Fibroblast of skin of right biceps (primary cell): ENCODE measurements at regions not wholly inside any gene's neighbourhood (a gene's known extent, or its start where the extent isn't known, plus 50 kb on each side); places are given as distances from the start of the nearest gene placed in this dataset.

Experiments used
- DNase-seq: peaks from one replicate; pipeline ENCODE4 v3.0.0-alpha.2; 2013

- DNase-seq = no peak
These were observed 112.8 kb upstream of the DKK2 start for GRCh38 chr4:107148904-107149303.

GRCh38 chr4:107147873-107148272 is 111.8 kb upstream of the DKK2 start:
- DNase-seq = no peak

- DNase-seq = no peak
These were observed 102.3 kb upstream of the DKK2 start for GRCh38 chr4:107138433-107138832.

GRCh38 chr4:107133965-107134653 is 98.0 kb upstream of the DKK2 start:
- DNase-seq = no peak

- peak; percentile 66 for DNase-seq
These were observed 95.2 kb upstream of the DKK2 start for GRCh38 chr4:107131295-107131694.

GRCh38 chr4:107130157-107130556 is 94.0 kb upstream of the DKK2 start:
- peak; percentile 51 for DNase-seq

- DNase-seq = no peak
These were observed 93.5 kb upstream of the DKK2 start for GRCh38 chr4:107129611-107130010.

GRCh38 chr4:107129076-107129475 is 93.0 kb upstream of the DKK2 start:
- DNase-seq = peak; percentile 40

- no peak for DNase-seq
These were observed 92.0 kb upstream of the DKK2 start for GRCh38 chr4:107128116-107128515.

GRCh38 chr4:107125496-107125895 is 89.4 kb upstream of the DKK2 start:
- peak; percentile 19 for DNase-seq

GRCh38 chr4:107122736-107123135 is 86.6 kb upstream of the DKK2 start:
- no peak for DNase-seq

GRCh38 chr4:107120661-107121060 is 84.5 kb upstream of the DKK2 start:
- peak; percentile 28 for DNase-seq

GRCh38 chr4:107117726-107118125 is 81.6 kb upstream of the DKK2 start:
- no peak for DNase-seq

GRCh38 chr4:107115185-107115847 is 79.2 kb upstream of the DKK2 start:
- peak; percentile 14 for DNase-seq

GRCh38 chr4:107114059-107114458 is 77.9 kb upstream of the DKK2 start:
- no peak for DNase-seq

GRCh38 chr4:107098401-107098800 is 62.3 kb upstream of the DKK2 start:
- DNase-seq = no peak

- DNase-seq = peak; percentile 14
These were observed 58.9 kb upstream of the DKK2 start for GRCh38 chr4:107094976-107095375.

GRCh38 chr4:107094332-107094731 is 58.2 kb upstream of the DKK2 start:
- DNase-seq = peak; percentile 37
